Mesenteric fat pad (tissue), 1 donor: ENCODE measurements at regions not wholly inside any gene's neighbourhood (a gene's known extent, or its start where the extent isn't known, plus 50 kb on each side); places are given as distances from the start of the nearest gene placed in this dataset.

Source experiments
- DNase-seq: peaks from one replicate; pipeline ENCODE4 v3.0.0-alpha.2; 2020; ENCODE audit warnings: low spot score
- donor health status: DM: yes; HTN: yes; CAD: no.

DNA sequence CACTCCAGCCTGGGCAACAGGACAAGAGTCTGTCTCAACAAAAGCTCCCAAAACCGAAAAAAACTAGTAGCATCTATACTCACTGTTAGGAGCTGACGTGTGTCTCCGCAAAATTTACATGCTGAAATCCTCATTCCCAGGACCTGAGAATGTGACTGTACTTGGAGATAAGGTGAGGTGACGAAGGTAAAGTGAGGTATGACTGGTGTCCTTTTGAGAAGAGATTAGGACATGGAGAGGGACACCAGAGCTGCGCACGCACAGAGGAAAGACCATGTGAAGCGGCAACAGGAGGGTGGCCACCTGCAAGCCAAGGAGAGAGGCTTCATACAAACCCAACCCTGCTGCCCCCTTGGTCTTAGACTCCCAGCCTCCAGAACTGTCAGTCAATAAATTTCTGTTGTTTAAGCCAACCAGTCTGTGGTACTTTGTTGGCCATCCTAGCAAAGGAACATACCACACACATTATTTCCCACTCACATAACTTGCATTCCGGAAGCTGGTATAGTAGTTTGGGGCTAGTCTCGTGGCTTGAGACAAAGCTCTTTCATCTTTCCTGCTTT lies 1154.0 kb upstream of the CELF2 start:
- no peak for DNase-seq

DNA sequence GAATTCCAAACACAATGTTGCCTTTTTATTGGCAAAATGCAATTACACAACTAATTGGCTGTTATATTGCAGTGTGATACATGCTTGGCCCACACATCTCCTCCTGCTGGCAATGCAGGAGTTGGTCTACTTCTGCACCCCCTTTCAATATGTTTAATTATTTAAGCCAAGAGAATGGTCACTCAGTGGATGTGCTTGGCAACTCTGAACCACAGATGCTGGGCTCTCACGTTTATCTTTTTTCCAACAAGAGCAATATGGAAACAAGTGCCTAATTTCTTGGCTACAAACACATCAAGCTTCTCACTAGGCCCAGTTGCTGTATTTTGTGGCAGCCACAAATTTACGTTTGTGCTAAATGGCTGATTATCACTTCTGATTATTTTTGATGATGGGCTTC lies 1149.2 kb upstream of the CELF2 start:
- DNase-seq = no peak

DNA sequence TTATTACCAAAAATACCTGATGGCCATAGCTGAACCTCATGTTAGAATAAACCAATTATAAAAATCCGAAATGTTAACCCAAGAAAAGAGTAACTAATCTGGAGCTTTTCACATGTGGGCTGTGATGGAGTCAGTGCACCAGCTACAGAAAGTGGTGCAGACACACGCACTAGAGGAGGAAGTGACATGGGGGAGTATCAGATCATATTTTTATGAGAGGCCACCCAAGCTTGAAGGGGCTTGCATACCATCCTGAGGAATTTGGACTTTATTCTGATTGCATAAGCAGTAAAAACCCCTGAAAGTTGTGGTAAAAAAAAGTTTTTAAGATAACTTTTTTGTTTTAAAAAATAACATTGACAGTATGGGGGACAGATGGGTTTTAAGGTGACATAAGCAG lies 1148.5 kb upstream of the CELF2 start:
- DNase-seq = no peak

DNA sequence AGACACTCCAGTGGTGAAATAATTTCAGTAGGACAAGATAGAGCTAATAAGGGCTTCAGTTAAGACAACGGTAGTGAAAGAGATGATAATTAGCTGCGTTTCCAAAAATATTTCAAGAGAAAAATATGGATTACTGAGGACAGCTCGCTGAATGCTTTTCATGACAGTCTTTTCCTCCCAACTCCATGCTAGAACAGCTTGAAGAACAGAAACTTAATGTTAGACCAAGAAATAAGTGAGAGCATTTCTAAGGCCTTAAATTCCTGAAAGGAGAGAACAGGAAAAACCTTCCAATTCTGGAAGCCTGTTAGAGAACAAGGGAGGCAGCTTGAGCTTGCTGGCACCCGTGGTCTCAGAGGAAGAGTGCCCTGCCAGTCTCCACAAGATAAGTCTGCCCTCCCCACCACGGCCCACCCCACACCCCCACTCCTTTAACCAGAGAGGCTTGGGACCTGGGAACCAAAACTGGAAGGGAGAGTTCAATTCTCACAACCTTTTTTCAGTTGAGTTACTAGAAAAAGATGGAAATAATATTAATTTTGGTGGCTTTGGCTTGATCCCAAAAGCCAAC lies 1148.0 kb upstream of the CELF2 start:
- no peak for DNase-seq

DNA sequence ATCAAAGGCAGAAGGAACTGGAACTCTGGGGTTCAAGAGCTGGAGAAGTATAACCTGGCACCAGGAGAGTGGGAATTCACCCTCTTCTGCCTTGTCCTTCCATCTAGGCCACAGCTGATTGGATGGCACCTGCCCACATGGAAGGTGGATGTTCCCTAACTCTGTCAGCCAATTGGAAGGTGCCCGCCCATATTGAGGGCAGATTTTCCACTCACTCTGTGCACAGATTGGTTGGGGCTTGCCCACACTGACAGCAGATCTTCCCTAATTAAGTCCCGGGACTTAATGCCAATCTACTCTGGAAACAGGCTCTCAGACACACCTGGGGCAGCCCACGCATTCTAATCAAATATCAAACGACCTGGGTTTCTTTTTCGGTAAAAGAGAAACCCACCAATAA lies 1142.3 kb upstream of the CELF2 start:
- DNase-seq = no peak

DNA sequence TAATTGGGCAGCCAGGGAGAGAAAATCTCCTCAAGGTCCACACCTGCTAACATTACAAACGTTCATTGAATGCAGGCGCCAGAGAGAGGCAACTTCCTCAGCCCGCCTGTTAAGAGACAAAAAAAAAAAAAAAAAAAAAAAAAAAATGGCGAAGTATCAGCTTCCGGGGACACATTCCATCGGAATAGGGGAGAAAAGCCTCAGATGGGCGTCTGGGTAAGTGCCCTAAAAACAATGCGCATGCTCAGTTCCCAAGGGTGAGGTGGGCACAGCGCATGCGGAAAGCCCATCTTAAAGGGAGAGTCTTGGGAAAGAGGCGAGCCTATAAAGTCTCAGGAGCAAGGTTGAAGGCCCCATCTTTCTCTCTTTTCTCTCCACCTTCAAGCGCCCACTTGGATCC lies 1139.7 kb upstream of the CELF2 start:
- no peak for DNase-seq

DNA sequence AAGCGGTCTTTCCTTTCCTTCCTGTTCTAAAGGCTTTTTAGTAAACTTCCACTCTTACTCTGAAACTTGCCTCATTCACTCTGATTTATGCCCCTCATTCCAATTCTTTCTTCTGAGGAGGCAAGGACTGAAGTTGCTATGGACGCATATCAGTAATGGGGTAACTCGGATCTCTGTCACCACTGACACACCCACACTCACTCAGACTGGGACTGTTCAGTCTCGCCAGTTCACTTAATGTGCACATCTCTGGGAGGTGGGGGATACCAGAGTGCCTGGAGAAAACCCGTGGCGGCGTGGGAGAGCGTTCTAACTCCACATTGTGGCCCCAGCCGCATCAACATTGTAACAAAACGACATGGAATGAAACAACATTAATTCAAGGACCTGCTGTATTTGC lies 1139.3 kb upstream of the CELF2 start:
- no peak for DNase-seq

DNA sequence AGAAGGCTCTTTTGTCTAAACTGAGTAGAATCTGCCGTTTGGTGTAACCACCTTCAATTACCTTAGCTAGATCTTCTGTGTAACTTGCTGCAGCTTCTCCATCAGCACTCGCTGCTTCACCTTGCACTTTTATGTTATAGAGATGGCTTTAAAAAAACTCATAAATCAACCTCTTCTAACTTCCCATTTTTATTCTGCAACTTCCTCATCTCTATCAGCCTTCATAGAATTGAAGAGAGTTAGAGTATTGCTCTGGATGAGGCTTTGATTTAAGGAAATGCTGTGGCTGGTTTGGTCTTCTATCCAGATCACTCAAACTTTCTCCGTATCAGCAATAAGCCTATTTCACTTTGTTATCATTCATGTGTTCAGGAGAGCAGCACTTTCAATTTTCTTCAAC lies 1131.9 kb upstream of the CELF2 start:
- DNase-seq = no peak

DNA sequence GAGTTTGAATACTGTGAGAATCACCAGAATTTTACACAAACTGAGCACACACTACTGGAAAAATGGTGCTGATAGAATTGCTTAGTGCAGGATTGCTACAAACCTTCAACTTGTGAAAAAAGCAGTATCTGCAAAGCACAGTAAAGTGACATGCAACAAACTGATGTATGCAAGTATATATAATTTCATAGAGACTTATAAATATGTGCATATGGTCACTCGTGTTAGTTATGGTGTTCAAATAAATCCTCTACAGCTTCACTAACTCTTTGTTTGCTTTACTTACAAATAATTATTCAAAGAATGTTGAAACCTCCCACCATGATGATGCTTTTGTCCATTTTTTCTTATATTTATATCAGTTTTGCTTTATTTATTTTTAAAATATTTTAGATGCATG lies 1130.9 kb upstream of the CELF2 start:
- no peak for DNase-seq

DNA sequence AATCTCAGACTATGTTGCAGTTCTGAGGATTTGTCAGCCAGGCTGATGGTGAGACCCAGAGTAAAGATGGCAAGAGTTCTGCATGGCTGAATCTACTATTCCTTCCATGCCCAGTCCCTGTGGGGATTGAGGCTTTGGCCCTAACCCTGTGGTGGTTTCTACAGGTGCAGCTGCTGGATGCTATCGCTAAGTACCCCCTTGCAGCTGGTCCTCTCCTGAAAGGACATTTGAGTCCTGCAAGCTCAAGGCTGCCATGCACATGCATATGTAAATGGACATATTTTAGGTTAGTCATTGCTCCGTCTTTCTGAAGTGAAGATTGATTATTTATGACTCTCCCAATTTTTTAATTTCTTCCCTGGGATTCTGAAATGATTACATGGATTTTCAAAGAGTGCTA lies 1122.2 kb upstream of the CELF2 start:
- DNase-seq = no peak

DNA sequence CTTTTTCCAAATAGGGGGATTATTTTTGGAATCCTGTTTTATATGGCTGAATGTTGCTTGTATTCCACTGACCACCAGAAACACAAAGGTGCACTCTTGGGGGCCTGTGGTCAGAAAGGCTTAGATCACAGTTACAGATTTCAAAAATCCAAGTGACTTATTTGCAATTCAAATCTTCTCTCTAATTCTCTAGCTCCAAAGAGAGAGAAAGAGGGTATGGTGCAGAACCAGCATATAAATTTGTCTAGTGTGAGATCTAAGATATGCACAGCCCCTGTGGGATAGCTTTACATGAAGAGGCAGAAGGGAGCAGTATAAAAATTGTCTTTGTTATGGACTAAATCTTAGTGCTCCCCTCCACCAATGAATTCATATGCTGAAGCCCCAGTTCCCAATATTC lies 1121.7 kb upstream of the CELF2 start:
- no peak for DNase-seq

DNA sequence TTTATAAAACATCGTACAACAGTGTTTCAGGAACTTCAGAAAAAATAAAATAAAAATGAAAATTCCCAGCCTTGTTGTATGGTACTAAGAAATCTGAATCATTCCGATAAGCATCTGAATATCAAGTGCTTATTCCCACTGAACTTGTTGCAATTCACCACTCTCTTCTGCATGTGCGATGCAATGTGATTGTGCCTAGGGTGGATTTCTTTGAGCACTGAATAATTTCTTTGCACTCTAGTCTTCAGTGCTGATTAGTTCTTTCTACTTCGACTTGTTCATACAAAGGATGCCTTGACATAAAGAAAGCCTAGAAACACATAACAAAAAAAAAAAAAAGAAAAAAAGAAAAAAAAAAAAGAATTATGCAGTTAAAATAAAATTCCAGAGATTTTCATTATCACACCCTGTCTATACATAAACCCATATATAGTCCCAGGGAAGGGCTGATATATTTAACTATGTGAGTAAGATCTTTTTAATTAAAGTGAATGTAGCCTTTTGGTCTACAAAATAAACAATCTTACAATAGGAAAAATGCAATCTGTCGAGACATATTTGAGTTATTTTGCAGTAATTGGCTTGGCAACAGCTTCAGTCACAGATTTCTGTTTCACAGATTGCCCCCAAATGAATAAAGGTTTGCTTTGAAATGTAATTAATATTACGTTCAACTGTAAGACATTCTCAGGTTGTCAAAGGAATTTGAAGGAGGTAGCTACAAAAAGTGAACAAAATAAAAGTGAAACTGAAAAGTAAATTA lies 1118.9 kb upstream of the CELF2 start:
- no peak for DNase-seq

DNA sequence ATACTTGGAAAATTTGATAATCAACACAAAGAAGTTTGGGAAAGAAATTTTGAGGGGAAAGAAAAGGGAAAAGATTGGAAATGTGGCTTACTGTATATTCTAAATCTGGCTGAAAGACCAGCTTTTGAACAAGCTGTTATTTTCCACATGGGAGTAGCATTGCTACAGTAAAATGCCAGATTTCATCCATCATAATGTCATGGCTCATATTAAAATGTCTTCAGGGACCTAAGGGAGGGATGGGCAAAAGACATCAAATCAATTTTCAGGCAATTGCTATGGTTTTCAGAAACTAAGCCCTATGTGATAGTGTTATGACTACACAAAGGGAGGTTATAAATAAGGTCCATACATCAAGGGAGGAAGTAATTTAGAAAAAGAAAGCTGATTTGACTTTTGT lies 1116.9 kb upstream of the CELF2 start:
- DNase-seq = no peak

DNA sequence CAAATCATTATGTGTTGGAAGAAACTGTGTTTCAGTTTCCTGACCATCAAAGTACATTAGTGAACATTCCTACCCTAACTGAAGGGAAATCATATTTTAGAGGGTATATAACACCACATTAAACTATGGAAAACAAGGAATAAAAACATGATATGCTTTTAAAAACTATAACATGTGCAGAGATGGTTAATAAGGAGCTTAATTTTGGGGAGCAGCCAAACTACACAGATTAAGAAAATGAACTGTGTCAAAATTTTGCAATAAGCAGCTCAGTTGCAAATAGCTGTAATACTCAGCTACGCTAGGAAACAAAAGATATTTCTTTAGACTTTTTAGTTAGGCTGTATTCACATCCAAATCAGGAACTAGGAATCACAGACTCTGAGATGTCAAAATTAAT lies 1115.7 kb upstream of the CELF2 start:
- no peak for DNase-seq

DNA sequence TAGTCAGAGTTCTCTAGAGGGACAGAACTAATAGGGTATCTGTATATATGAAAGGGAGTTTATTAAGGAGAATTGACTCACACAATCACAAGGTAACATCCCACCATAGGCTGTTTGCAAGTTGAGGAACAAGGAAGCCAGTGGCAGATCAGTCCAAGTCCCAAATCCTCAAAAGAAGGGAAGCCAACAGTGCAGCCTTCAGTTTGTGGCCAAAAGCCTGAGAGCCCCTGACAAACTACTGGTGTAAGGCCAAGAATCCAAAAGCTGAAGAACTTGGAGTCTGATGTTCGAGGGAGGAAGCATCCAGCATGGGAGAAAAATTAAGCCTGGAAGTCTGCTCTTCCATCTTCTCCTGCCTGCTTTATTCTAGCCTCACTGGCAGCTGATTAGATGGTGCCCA lies 1107.2 kb upstream of the CELF2 start:
- no peak for DNase-seq

DNA sequence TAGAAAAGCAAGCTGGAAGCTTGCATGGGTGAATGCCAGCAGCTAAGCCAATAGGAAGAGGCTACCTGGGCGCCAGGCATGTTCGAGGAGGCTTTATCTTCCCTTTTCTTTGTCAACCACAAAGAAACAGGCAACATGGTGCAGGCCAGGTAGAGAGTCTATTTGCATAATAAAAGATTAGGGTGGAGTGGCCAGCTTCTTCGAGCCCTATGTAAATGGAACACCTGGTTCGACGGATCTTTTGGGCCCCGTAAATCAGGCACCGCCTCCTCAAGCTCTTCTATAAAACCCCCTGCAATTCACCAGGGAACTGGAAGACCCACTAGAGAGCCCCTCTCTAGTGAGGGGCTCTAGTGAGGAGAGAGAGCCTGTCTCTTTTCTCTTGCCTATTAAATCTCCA lies 1106.2 kb upstream of the CELF2 start:
- DNase-seq = no peak

DNA sequence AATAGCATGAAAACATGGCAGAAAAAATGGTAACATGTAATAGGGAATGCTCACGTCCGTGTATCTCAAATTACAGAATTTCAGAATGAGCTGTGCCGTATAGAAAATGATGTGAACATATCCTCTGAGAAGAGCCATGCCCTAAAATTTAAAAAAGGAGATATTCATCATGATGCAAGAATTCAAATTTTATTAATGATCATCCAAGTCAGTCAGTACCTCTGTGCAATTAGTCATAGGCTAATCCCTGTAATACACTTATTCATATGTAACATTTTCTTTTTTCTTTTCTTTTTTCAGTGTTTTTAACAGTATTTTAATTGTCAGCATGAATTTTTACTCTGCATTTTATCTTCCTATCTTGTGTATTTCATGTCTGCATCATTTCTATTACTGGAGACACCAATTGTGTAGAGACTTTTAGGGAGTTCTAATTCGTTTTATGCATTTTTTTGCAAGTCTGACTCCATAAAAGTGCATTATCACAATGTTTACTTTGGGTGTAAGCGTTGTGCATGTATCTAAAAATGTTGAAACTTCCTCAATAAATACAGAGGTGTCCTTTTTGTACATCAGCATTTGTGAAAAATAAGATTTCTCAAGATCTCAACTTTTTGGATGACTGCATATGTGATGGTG lies 1103.7 kb upstream of the CELF2 start:
- no peak for DNase-seq

DNA sequence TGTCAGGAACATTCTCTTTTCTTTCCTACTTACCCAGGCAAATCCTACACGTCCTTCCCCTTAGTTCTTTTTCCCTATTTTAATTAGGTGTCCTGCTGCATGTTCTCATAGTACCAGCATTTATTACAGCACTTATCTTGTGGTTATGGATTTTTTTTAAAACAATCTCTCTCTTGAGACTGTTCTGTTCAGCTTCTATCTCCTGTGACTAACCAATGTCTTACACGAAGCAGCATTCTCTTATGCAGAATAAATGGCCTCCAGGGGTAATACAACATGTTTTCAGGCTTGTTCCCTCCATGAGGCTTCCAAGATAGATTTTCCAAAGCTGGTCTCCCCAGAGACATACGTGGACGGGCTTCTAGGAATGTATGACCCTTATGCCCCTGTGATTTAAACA lies 1096.1 kb upstream of the CELF2 start:
- no peak for DNase-seq

DNA sequence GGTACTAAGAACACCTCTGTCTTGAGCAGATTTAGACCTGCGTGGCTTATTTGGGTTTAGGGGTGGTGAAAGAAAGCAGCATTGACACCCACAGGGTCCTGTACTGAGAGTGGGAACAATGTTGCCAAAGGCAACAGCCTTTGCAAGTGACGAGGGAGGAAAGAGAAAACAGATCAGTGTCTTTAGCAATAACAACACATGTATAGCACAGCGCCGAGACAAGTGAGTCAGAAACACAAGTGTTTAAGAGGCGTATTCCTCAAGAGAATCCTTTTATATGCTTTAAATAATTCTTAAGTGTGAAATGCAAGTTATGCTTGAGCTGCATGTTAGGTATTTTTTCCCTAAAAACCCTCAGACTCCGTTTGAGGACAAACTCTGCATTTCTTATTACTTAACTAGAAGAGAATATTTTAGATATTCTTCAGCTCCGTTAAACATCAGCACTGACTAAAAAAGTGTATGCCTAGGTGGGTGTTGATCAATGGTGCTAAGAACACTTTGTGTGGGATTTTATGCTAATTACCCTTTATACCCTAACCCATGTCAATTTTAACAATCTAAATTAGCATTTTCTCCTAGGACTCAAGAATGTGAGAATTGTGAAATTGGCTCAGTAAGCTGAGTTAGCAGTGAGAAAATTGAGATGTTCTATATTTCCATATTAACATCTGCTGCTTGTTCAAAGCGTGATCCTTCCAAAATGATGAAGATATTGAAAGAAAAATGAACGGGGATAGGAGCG lies 1095.4 kb upstream of the CELF2 start:
- DNase-seq = no peak

DNA sequence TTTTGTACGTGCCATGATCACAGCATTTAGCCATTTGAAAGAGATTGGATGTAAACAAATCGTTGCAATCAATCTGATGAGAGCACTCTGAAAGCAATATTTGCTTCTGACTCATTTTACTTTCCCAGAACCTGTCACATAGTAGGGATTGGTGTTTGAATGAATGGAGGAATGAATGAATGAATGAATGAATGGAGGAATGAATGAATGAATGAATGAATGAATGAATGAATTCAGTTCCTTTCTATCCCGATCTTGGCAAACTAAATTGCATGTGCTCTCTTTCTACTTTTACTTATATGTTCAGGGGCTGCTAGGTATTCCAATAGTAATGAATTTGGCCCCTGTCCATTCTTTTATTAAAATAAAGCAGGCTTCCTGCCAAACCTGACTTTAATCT lies 1091.7 kb upstream of the CELF2 start:
- no peak for DNase-seq

DNA sequence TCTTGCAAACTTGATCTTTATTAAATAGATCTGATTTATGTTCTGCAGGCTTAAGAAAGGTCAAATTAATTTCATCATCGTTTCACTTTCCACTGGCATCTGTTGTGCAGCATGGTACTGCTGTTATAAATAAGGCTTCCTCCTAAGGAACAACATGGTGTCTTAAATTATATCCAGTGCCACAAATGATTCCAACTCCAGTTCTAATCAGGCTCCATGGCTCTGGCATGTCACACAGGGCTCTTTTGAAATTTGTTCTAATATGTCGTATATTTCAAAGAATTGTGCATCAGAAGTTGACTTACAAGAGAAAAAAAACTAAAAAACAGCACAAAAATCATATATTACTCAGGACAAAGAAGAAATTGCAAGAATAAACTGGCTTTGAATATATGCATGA lies 1090.8 kb upstream of the CELF2 start:
- no peak for DNase-seq

DNA sequence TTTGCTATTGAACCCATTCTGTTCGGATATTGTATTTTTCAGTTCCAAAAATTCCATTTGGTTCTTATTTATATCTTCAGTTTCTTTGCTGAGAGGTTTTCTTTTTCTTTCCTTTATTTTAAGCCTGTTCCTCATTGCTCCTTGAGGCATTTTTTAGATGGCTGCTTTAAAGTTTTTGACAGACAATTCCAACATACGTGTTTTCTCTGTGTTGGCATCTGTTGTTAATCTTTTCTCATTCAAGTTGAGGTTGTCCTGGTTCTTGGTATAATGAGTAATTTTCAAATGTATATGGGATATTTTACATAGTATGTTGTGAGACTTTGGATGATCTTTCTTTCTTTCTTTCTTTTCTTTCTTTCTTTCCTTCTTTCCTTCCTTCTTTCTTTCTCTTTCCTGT lies 1078.0 kb upstream of the CELF2 start:
- DNase-seq = no peak
